SK-N-SH treated with all-trans-retinoic acid at 6 μM for 48 hours (cell line): ENCODE measurements at regions not wholly inside any gene's neighbourhood (a gene's known extent, or its start where the extent isn't known, plus 50 kb on each side); places are given as distances from the start of the nearest gene placed in this dataset.

Experiments used
- ATAC-seq: fragments of 200-7000 bp; cut with Tn5 transposase; 3 replicates; pipeline ENCODE4 v1.9.1; 2020; ENCODE audit warnings: mild to moderate bottlenecking, moderate library complexity
- ARNTL ChIP-seq: fragments of 450-650 bp; formaldehyde crosslinking; IDR thresholded peaks from 2 replicates; pipeline ENCODE4 v1.5.0; 2020; ENCODE audit warnings: low read depth, mild to moderate bottlenecking, moderate library complexity, borderline replicate concordance
- BACH2 ChIP-seq: fragments of 250-450 bp; sonication (Bioruptor Pico); IDR thresholded peaks from 2 replicates; pipeline ENCODE4 v1.9.0; 2021; ENCODE audit warnings: mild to moderate bottlenecking, borderline replicate concordance
- CSDC2 ChIP-seq: fragments of 250-450 bp; sonication (Bioruptor Pico); IDR thresholded peaks from 2 replicates; pipeline ENCODE4 v1.5.0; 2020; ENCODE audit warnings: mild to moderate bottlenecking, moderate library complexity
- ESRRG ChIP-seq: fragments of 250-450 bp; sonication (Bioruptor Pico); IDR thresholded peaks from 2 replicates; pipeline ENCODE4 v1.6.1; 2021; ENCODE audit warnings: mild to moderate bottlenecking
- GLIS3 ChIP-seq: fragments of 250-450 bp; sonication (Bioruptor Pico); IDR thresholded peaks from 2 replicates; pipeline ENCODE4 v1.5.0; 2020; ENCODE audit warnings: mild to moderate bottlenecking, moderate library complexity
- ISL1 ChIP-seq: fragments of 250-450 bp; sonication (Bioruptor Pico); IDR thresholded peaks from 2 replicates; pipeline ENCODE4 v2.1.2; 2022; ENCODE audit warnings: mild to moderate bottlenecking, moderate library complexity
- OSR1 ChIP-seq: fragments of 250-450 bp; sonication (Bioruptor Pico); IDR thresholded peaks from 2 replicates; pipeline ENCODE4 v1.8.0; 2022; ENCODE audit warnings: moderate library complexity, mild to moderate bottlenecking, inconsistent platforms
- PPARA ChIP-seq: fragments of 250-450 bp; sonication (Bioruptor Pico); IDR thresholded peaks from 2 replicates; pipeline ENCODE4 v1.5.0; 2020; ENCODE audit warnings: mild to moderate bottlenecking, borderline replicate concordance
- RARB ChIP-seq: fragments of 250-450 bp; sonication (Bioruptor Pico); IDR thresholded peaks from 2 replicates; pipeline ENCODE4 v1.8.0; 2021; ENCODE audit warnings: mild to moderate bottlenecking, moderate library complexity
- TCF4 ChIP-seq: fragments of 250-450 bp; sonication (Bioruptor Pico); IDR thresholded peaks from 2 replicates; pipeline ENCODE4 v1.8.0; 2021; ENCODE audit warnings: mild to moderate bottlenecking, moderate library complexity, borderline replicate concordance
- TOX ChIP-seq: fragments of 250-450 bp; sonication (Bioruptor Pico); IDR thresholded peaks from 2 replicates; pipeline ENCODE4 v1.8.0; 2021; ENCODE audit warnings: mild to moderate bottlenecking, moderate library complexity, borderline replicate concordance
- TSHZ2 ChIP-seq: fragments of 250-450 bp; sonication (Bioruptor Pico); IDR thresholded peaks from 2 replicates; pipeline ENCODE4 v1.5.0; 2020; ENCODE audit warnings: mild to moderate bottlenecking, moderate library complexity
- ZC3H10 ChIP-seq: fragments of 250-450 bp; sonication (Bioruptor Pico); IDR thresholded peaks from 2 replicates; pipeline ENCODE4 v1.5.1; 2021; ENCODE audit warnings: mild to moderate bottlenecking, moderate library complexity
- ZFP3 ChIP-seq: fragments of 250-450 bp; sonication (Bioruptor Pico); IDR thresholded peaks from 2 replicates; pipeline ENCODE4 v1.5.0; 2020; ENCODE audit warnings: mild to moderate bottlenecking, moderate library complexity
- ZNF565 ChIP-seq: fragments of 450-650 bp; formaldehyde crosslinking; conservative IDR thresholded peaks from 2 replicates; pipeline ENCODE4 v1.5.0; 2020; ENCODE audit warnings: low read depth, mild to moderate bottlenecking, moderate library complexity
- ZNF70 ChIP-seq: fragments of 450-650 bp; formaldehyde crosslinking; IDR thresholded peaks from 2 replicates; pipeline ENCODE4 v1.5.0; 2020; ENCODE audit warnings: mild to moderate bottlenecking, moderate library complexity
- ZNF8 ChIP-seq: fragments of 450-650 bp; formaldehyde crosslinking; IDR thresholded peaks from 2 replicates; pipeline ENCODE4 v1.5.0; 2020; ENCODE audit warnings: mild to moderate bottlenecking, moderate library complexity
- TF ChIP-seq, protein P1 (sequence below): fragments of 250-450 bp; sonication (Bioruptor Pico); IDR thresholded peaks from 2 replicates; pipeline ENCODE4 v1.8.0; 2021; ENCODE audit warnings: low read depth, mild to moderate bottlenecking, moderate library complexity, borderline replicate concordance
- TF ChIP-seq, protein P2 (sequence below): fragments of 250-450 bp; sonication (Bioruptor Pico); IDR thresholded peaks from 2 replicates; pipeline ENCODE4 v1.8.0; 2020; ENCODE audit warnings: mild to moderate bottlenecking, moderate library complexity, borderline replicate concordance

- TF ChIP-seq TSHZ2 (CRISPR knock-in tag) (no peak), OSR1 (CRISPR knock-in tag) (no peak), TOX (CRISPR knock-in tag) (no peak), GLIS3 (no peak), RARB (no peak), ZNF8 (CRISPR knock-in tag) (no peak), CSDC2 (no peak), ESRRG (CRISPR knock-in tag) (no peak)
- TF ChIP-seq, all 23 proteins: peak for 0
These were observed 1201.8 kb upstream of the EPHA6 start (continued) for GRCh38 chr3:95612611-95613010.

GRCh38 chr3:95613993-95614392 lies 1200.4 kb upstream of the EPHA6 start:
- TF ChIP-seq PPARA (CRISPR knock-in tag) (no peak), GLIS3 (no peak), ZNF70 (CRISPR knock-in tag) (no peak), ZFP3 (no peak), ZC3H10 (CRISPR knock-in tag) (no peak), BACH2 (CRISPR knock-in tag) (no peak), ISL1 (CRISPR knock-in tag) (no peak), ZNF8 (CRISPR knock-in tag) (no peak), RARB (no peak), CSDC2 (no peak), ZNF565 (CRISPR knock-in tag) (no peak), TCF4 (CRISPR knock-in tag) (no peak)
- TF ChIP-seq, protein P1, sequence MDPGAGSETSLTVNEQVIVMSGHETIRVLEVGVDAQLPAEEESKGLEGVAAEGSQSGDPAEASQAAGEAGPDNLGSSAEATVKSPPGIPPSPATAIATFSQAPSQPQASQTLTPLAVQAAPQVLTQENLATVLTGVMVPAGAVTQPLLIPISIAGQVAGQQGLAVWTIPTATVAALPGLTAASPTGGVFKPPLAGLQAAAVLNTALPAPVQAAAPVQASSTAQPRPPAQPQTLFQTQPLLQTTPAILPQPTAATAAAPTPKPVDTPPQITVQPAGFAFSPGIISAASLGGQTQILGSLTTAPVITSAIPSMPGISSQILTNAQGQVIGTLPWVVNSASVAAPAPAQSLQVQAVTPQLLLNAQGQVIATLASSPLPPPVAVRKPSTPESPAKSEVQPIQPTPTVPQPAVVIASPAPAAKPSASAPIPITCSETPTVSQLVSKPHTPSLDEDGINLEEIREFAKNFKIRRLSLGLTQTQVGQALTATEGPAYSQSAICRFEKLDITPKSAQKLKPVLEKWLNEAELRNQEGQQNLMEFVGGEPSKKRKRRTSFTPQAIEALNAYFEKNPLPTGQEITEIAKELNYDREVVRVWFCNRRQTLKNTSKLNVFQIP, result no peak
- ATAC-seq, result no peak

DNA sequence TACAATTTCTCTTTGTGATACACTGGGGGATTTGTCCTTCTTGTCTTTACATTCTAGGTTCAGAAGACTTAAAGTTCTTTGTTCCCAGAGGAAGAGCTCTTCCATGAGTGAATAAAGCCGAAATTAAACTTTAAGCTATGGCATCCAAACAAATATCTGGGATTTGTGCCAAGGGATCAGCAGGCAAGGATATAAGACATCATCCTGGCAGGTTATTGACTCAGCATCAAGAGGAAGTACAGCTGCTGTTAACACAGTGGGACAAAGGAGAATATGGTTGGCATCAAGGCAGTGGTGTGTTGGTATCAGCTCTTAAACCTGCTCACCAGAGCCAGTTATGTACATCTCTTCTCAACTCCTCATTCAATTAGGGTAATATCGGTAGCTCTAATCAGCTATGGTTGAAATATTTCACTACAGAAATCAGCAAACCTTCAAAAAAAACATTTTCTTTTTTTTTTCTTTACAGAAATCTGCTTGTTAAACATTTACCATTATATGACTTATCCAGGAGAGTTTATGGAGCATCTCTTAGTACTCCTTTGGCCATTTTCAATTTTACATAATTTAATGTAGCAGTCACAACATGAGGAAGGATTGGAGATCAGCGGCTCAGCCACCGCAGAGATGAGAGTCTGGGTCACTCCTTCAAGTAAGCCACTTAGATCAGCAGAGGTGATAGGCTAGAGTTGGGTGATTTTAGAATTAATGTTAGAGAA lies 1198.6 kb upstream of the EPHA6 start:
- TF ChIP-seq BACH2 (CRISPR knock-in tag) (no peak), ISL1 (CRISPR knock-in tag) (no peak), PPARA (CRISPR knock-in tag) (no peak), RARB (no peak), CSDC2 (no peak), TOX (CRISPR knock-in tag) (no peak)
- TF ChIP-seq, protein P2, sequence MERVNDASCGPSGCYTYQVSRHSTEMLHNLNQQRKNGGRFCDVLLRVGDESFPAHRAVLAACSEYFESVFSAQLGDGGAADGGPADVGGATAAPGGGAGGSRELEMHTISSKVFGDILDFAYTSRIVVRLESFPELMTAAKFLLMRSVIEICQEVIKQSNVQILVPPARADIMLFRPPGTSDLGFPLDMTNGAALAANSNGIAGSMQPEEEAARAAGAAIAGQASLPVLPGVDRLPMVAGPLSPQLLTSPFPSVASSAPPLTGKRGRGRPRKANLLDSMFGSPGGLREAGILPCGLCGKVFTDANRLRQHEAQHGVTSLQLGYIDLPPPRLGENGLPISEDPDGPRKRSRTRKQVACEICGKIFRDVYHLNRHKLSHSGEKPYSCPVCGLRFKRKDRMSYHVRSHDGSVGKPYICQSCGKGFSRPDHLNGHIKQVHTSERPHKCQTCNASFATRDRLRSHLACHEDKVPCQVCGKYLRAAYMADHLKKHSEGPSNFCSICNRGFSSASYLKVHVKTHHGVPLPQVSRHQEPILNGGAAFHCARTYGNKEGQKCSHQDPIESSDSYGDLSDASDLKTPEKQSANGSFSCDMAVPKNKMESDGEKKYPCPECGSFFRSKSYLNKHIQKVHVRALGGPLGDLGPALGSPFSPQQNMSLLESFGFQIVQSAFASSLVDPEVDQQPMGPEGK (CRISPR knock-in tag), result no peak
- no peak for ATAC-seq

- TF ChIP-seq ARNTL, result no peak
- no peak for TF ChIP-seq PPARA (CRISPR knock-in tag)
- no peak for TF ChIP-seq TOX (CRISPR knock-in tag)
- TF ChIP-seq TSHZ2 (CRISPR knock-in tag), result no peak
These were observed 1188.3 kb upstream of the EPHA6 start for GRCh38 chr3:95626107-95626506.

More at GRCh38 chr3:95626107-95626506, 1188.3 kb upstream of the EPHA6 start:
- ATAC-seq, result no peak
